ENCODE measurements at regions not wholly inside any gene's neighbourhood (a gene's known extent, or its start where the extent isn't known, plus 50 kb on each side); places are given as distances from the start of the nearest gene placed in this dataset.
"Not testable (repeated sequence)": the region's sequence is repeated elsewhere in the genome, so short reads cannot be mapped to it uniquely, and the experiment has no call there.

GRCh38 chr6:98384801-98385200 lies 449.6 kb upstream of the POU3F2 start:
- 57% methylated on average over 6 of the region's 6 CpGs for WGBS
- DNase-seq (no peak), ATAC-seq (no peak)
- Histone ChIP-seq H3K27ac (ENCODE audit: low read length) (no peak overlapping the region), H3K27me3 (ENCODE audit: control insufficient read depth, insufficient read depth) (no peaks in the 10 kb centered on the region), H3K9me3 (ENCODE audit: control insufficient read depth, low read length) (no peaks in the 10 kb centered on the region), H3K4me3 (ENCODE audit: low read length) (no peak overlapping the region), H3K4me1 (ENCODE audit: control insufficient read depth, insufficient read depth, low read length) (no peaks in the 10 kb centered on the region)
- intact Hi-C loops (cut with DNase I) = no loop called here

- DNase-seq (no peak), ATAC-seq (no peak)
- intact Hi-C loops (cut with DNase I) = no loop called here
- Histone ChIP-seq H3K4me3 (ENCODE audit: low read length) (no peak overlapping the region), H3K4me1 (ENCODE audit: control insufficient read depth, insufficient read depth, low read length) (no peaks in the 10 kb centered on the region), H3K9me3 (ENCODE audit: control insufficient read depth, low read length) (no peaks in the 10 kb centered on the region), H3K27me3 (ENCODE audit: control insufficient read depth, insufficient read depth) (no peaks in the 10 kb centered on the region), H3K27ac (ENCODE audit: low read length) (no peak overlapping the region)
- 52% methylated on average over 1 of the region's 1 CpG for WGBS
Measured at GRCh38 chr6:98395610-98396166, 438.7 kb upstream of the POU3F2 start.

- ATAC-seq (no peak), DNase-seq (no peak)
- Histone ChIP-seq H3K27ac (ENCODE audit: low read length) (no peak overlapping the region), H3K4me3 (ENCODE audit: low read length) (no peak overlapping the region), H3K27me3 (ENCODE audit: control insufficient read depth, insufficient read depth) (no peaks in the 10 kb centered on the region), H3K9me3 (ENCODE audit: control insufficient read depth, low read length) (no peaks in the 10 kb centered on the region), H3K4me1 (ENCODE audit: control insufficient read depth, insufficient read depth, low read length) (no peaks in the 10 kb centered on the region)
- WGBS = 61% methylated on average over 2 of the region's 2 CpGs
- intact Hi-C loops (cut with DNase I) = no loop called here
Measured at GRCh38 chr6:98416027-98416426, 418.3 kb upstream of the POU3F2 start.

- ATAC-seq; intact Hi-C loops (cut with DNase I); H3K27me3 ChIP-seq (ENCODE audit: control insufficient read depth, insufficient read depth); H3K4me1 ChIP-seq (ENCODE audit: control insufficient read depth, insufficient read depth, low read length); H3K9me3 ChIP-seq (ENCODE audit: control insufficient read depth, low read length); H3K27ac ChIP-seq (ENCODE audit: low read length); H3K4me3 ChIP-seq (ENCODE audit: low read length); DNase-seq: not testable (repeated sequence)
- WGBS = 81% methylated on average over 29 of the region's 30 CpGs
Measured at GRCh38 chr6:98416497-98417158, 417.7 kb upstream of the POU3F2 start.

GRCh38 chr6:98433325-98434056 lies 400.9 kb upstream of the POU3F2 start:
- Histone ChIP-seq H3K27ac (ENCODE audit: low read length) (no peak overlapping the region), H3K4me3 (ENCODE audit: low read length) (no peak overlapping the region), H3K4me1 (ENCODE audit: control insufficient read depth, insufficient read depth, low read length) (no peaks in the 10 kb centered on the region), H3K27me3 (ENCODE audit: control insufficient read depth, insufficient read depth) (no peaks in the 10 kb centered on the region), H3K9me3 (ENCODE audit: control insufficient read depth, low read length) (no peaks in the 10 kb centered on the region)
- ATAC-seq = no peak
- intact Hi-C loops (cut with DNase I) = no loop called here
- 81% methylated on average over 3 of the region's 3 CpGs for WGBS
- DNase-seq = no peak

GRCh38 chr6:98443633-98444032 lies 390.7 kb upstream of the POU3F2 start:
- no peak for ATAC-seq
- 52% methylated on average over 1 of the region's 1 CpG for WGBS

GRCh38 chr6:98452685-98453084 lies 381.7 kb upstream of the POU3F2 start:
- intact Hi-C loops (cut with DNase I) = no loop called here
- H3K27ac ChIP-seq (ENCODE audit: low read length) = no peak overlapping the region
- H3K4me3 ChIP-seq (ENCODE audit: low read length) = no peak overlapping the region
- ATAC-seq (no peak), DNase-seq (no peak)
- WGBS = 51% methylated on average over 2 of the region's 2 CpGs
- no peaks in the 10 kb centered on the region for H3K4me1 ChIP-seq (ENCODE audit: control insufficient read depth, insufficient read depth, low read length)
- H3K9me3 ChIP-seq (ENCODE audit: control insufficient read depth, low read length) = no peaks in the 10 kb centered on the region
- H3K27me3 ChIP-seq (ENCODE audit: control insufficient read depth, insufficient read depth) = no peaks in the 10 kb centered on the region

More at GRCh38 chr6:98443633-98444032, 390.7 kb upstream of the POU3F2 start:
- H3K9me3 ChIP-seq (ENCODE audit: control insufficient read depth, low read length) = no peaks in the 10 kb centered on the region
- H3K27ac ChIP-seq (ENCODE audit: low read length) = no peak overlapping the region
- H3K4me1 ChIP-seq (ENCODE audit: control insufficient read depth, insufficient read depth, low read length) = no peaks in the 10 kb centered on the region
- intact Hi-C loops (cut with DNase I) = no loop called here
- H3K4me3 ChIP-seq (ENCODE audit: low read length) = no peak overlapping the region
- no peak for DNase-seq
- H3K27me3 ChIP-seq (ENCODE audit: control insufficient read depth, insufficient read depth) = no peaks in the 10 kb centered on the region

- no peak for ATAC-seq
- 88% methylated on average over 5 of the region's 5 CpGs for WGBS
- Histone ChIP-seq H3K4me1 (ENCODE audit: control insufficient read depth, insufficient read depth, low read length) (no peaks in the 10 kb centered on the region), H3K27me3 (ENCODE audit: control insufficient read depth, insufficient read depth) (no peaks in the 10 kb centered on the region), H3K27ac (ENCODE audit: low read length) (no peak overlapping the region), H3K9me3 (ENCODE audit: control insufficient read depth, low read length) (no peaks in the 10 kb centered on the region), H3K4me3 (ENCODE audit: low read length) (no peak overlapping the region)
- no peak for DNase-seq
- intact Hi-C loops (cut with DNase I) = no loop called here
Measured at GRCh38 chr6:98454809-98455322, 379.5 kb upstream of the POU3F2 start.

- DNase-seq = no peak
- H3K9me3 ChIP-seq (ENCODE audit: control insufficient read depth, low read length) = no peaks in the 10 kb centered on the region
- WGBS = 77% methylated on average over 2 of the region's 2 CpGs
Measured at GRCh38 chr6:98458708-98459107, 375.7 kb upstream of the POU3F2 start.

GRCh38 chr6:98463038-98464000 lies 371.1 kb upstream of the POU3F2 start:
- no peak overlapping the region for H3K27ac ChIP-seq (ENCODE audit: low read length)
- 80% methylated on average over 12 of the region's 12 CpGs for WGBS
- no peak for DNase-seq
- intact Hi-C loops (cut with DNase I) = no loop called here
- H3K4me1 ChIP-seq (ENCODE audit: control insufficient read depth, insufficient read depth, low read length) = no peaks in the 10 kb centered on the region
- no peaks in the 10 kb centered on the region for H3K27me3 ChIP-seq (ENCODE audit: control insufficient read depth, insufficient read depth)
- no peak for ATAC-seq
- H3K4me3 ChIP-seq (ENCODE audit: low read length) = no peak overlapping the region
- H3K9me3 ChIP-seq (ENCODE audit: control insufficient read depth, low read length) = no peaks in the 10 kb centered on the region

More at GRCh38 chr6:98458708-98459107, 375.7 kb upstream of the POU3F2 start:
- H3K4me1 ChIP-seq (ENCODE audit: control insufficient read depth, insufficient read depth, low read length) = no peaks in the 10 kb centered on the region
- no peak overlapping the region for H3K4me3 ChIP-seq (ENCODE audit: low read length)
- intact Hi-C loops (cut with DNase I) = no loop called here
- ATAC-seq = no peak
- no peaks in the 10 kb centered on the region for H3K27me3 ChIP-seq (ENCODE audit: control insufficient read depth, insufficient read depth)
- no peak overlapping the region for H3K27ac ChIP-seq (ENCODE audit: low read length)
